Adipocyte (in vitro differentiated cells): ENCODE measurements at regions not wholly inside any gene's neighbourhood (a gene's known extent, or its start where the extent isn't known, plus 50 kb on each side); places are given as distances from the start of the nearest gene placed in this dataset.

Source experiments
- DNase-seq: peaks from one replicate; pipeline ENCODE4 v3.0.0-alpha.2; 2015; ENCODE audit warnings: low read depth
- H3K27me3 ChIP-seq: replicated peaks from 2 replicates; pipeline ENCODE4 v1.7.0; 2013; ENCODE audit warnings: mild to moderate bottlenecking, low read length, moderate library complexity; ENCODE audit not compliant: control insufficient read depth, insufficient read depth
- H3K36me3 ChIP-seq: 2 replicates; pipeline ENCODE4 v1.7.0; 2013; ENCODE audit warnings: low read length, mild to moderate bottlenecking, moderate library complexity; ENCODE audit not compliant: control insufficient read depth, insufficient read depth, severe bottlenecking
- H3K4me1 ChIP-seq: 2 replicates; pipeline ENCODE4 v1.7.0; 2013; ENCODE audit warnings: mild to moderate bottlenecking, low read length, moderate library complexity; ENCODE audit not compliant: control insufficient read depth, insufficient read depth
- H3K4me3 ChIP-seq: 2 replicates; pipeline ENCODE4 v1.7.0; 2013; ENCODE audit warnings: mild to moderate bottlenecking, low read length, moderate library complexity
- H3K9ac ChIP-seq: 2 replicates; pipeline ENCODE4 v1.7.0; 2013; ENCODE audit warnings: mild to moderate bottlenecking, low read length, moderate library complexity
- H3K9me3 ChIP-seq: 2 replicates; pipeline ENCODE4 v1.7.0; 2013; ENCODE audit warnings: mild to moderate bottlenecking, low read length, moderate library complexity; ENCODE audit not compliant: control insufficient read depth

DNA sequence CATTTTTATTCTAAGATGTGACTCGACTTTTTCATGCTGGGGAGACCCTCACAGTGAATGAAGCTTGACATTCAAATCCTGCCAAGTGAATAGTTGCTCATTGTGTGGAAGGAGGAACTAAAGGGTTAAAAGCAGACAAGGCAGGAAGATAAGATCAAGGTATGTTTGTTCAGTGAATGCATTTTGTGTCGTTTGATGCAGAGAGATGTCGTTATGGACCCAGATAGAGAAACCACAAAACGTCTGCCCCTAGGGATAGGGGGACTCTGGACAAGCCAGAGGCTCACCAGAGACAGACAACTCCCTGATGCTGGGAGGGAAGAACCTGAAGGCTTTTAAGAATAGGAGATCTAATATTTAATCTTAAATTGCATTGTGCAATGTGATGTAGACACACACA lies 72.5 kb upstream of the MYL2 start:
- H3K9me3 ChIP-seq: peaks cover 11% of the 10 kb centered on the region
- no peak overlapping the region for H3K4me3 ChIP-seq
- DNase-seq: no peak
- no peak overlapping the region for H3K9ac ChIP-seq
- H3K36me3 ChIP-seq: no peaks in the 10 kb centered on the region
- peaks cover 14% of the 10 kb centered on the region for H3K27me3 ChIP-seq
- H3K4me1 ChIP-seq: no peaks in the 10 kb centered on the region

DNA sequence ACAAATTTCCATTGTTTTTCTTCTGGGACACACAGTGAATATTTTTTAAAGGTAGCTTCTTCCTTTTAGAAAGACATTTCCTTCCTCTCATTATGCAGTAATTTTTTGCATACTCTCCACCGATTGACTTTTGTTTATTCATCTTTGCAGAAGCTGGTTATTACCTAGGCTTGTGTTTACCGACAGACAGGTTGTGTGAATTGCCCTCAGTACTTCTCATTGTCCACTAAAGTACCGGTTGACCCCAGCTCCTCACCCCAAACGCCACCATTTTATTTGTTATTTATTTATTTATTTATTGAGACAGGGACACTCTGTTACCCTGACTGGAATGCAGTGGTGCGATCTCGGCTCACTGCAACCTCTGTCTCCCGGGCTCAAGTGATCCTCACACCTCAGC lies 63.4 kb upstream of the MYL2 start:
- Histone ChIP-seq H3K36me3 (no peaks in the 10 kb centered on the region), H3K4me3 (no peak overlapping the region), H3K27me3 (peaks cover 16% of the 10 kb centered on the region), H3K4me1 (no peaks in the 10 kb centered on the region), H3K9ac (no peak overlapping the region), H3K9me3 (no peaks in the 10 kb centered on the region)
- DNase-seq: no peak

DNA sequence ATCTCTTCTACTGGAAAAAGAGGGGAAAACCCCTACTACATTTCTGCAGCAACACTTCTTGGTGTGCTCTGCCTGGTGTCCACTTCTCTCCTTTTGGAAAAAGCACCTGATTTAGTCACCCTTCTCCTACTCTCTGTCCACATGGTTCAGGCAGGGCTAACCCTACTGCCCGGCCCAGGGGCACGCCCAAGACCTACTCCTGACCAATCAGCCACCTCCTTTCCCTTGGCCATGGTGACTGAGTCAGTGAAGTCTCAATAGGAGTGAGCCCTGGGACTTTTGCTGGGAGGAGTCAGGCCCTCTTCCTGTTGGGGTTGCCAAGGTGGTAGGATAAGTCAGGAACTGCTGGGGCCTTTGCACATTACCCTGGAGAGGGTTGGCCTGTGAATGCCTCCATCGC lies 52.5 kb upstream of the MYL2 start:
- no peak overlapping the region for H3K4me3 ChIP-seq
- H3K9me3 ChIP-seq: peaks cover 25% of the 10 kb centered on the region
- H3K4me1 ChIP-seq: no peaks in the 10 kb centered on the region
- H3K27me3 ChIP-seq: peaks cover 12% of the 10 kb centered on the region
- no peak overlapping the region for H3K9ac ChIP-seq
- DNase-seq: no peak
- no peaks in the 10 kb centered on the region for H3K36me3 ChIP-seq

GRCh38 chr12:110971936-110972335 lies 51.6 kb upstream of the MYL2 start:
- Histone ChIP-seq H3K4me1 (no peaks in the 10 kb centered on the region), H3K9me3 (peaks cover 22% of the 10 kb centered on the region), H3K27me3 (peaks cover 21% of the 10 kb centered on the region), H3K4me3 (no peak overlapping the region), H3K9ac (no peak overlapping the region), H3K36me3 (no peaks in the 10 kb centered on the region)
- no peak for DNase-seq

- DNase-seq: no peak
Measured at GRCh38 chr12:110971189-110971920, 51.0 kb upstream of the MYL2 start.

More at GRCh38 chr12:110971189-110971920, 51.0 kb upstream of the MYL2 start:
- Histone ChIP-seq H3K9ac (no peak overlapping the region), H3K4me1 (no peaks in the 10 kb centered on the region), H3K4me3 (no peak overlapping the region), H3K27me3 (peaks cover 27% of the 10 kb centered on the region), H3K36me3 (no peaks in the 10 kb centered on the region), H3K9me3 (peaks cover 18% of the 10 kb centered on the region)
